ENCODE measurements at regions not wholly inside any gene's neighbourhood (a gene's known extent, or its start where the extent isn't known, plus 50 kb on each side); places are given as distances from the start of the nearest gene placed in this dataset.

DNA sequence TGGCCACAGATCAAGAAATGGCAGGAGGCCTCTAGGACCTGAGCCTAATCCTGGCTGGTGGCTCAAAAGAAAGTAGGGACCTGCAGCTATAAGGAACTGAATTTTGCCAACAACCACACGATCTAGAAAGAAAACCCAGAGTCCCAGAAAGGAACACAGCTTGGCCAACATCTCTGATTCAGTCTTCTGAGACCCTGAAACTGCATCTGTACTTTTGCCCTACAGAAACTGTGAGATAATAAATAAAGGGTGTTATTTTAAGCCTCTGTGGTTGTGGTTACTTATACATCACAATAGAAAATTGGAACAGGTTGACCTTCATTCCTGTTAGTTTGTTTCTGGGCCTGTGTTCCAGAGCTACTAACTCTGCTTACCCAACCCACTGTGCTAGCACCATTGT lies 356.8 kb upstream of the ST6GAL2 start:
- Histone ChIP-seq H3K4me2 (no peak overlapping the region), H3K4me1 (ENCODE audit: control insufficient read depth in 1 of 2, insufficient read depth in 2 of 2, low read depth in 1 of 2, low read length in 1 of 2) (no peaks in the 10 kb centered on the region), H3K9me3 (no peaks in the 10 kb centered on the region), H3K27me3 (ENCODE audit: insufficient read depth) (no peaks in the 10 kb centered on the region), H4K20me1 (ENCODE audit: insufficient read depth) (no peaks in the 10 kb centered on the region), H3K27ac (ENCODE audit: low read depth in 2 of 2, low read length in 1 of 2) (no peak overlapping the region), H3K9ac (no peak overlapping the region), H3K4me3 (ENCODE audit: low read depth in 2 of 2, low read length in 1 of 2) (no peak overlapping the region), H3K36me3 (replicated peaks in 1 of 2; ENCODE audit: control insufficient read depth in 1 of 2, insufficient read depth in 2 of 2, low read length in 1 of 2) (no peaks in the 10 kb centered on the region), H2AFZ (ENCODE audit: low read depth) (no peak overlapping the region), H3F3A (replicated peaks; ENCODE audit: insufficient read depth) (no peaks in the 10 kb centered on the region), H3K79me2 (ENCODE audit: insufficient read depth) (no peaks in the 10 kb centered on the region), H3K9me2 (no peaks in the 10 kb centered on the region)
- ChIA-PET CTCF (no interaction called here), POLR2A (no interaction called here)
- 6% methylated on average over 1 of the region's 1 CpG for WGBS (ENCODE audit: low lambda C conversion rate)
- DNase-seq: no peak
- TF ChIP-seq MEF2A (IDR thresholded peaks at IDR 0.05; ENCODE audit: borderline replicate concordance, low read depth): no peak

- ChIA-PET POLR2A (no interaction called here), CTCF (no interaction called here)
- no peaks in the 10 kb centered on the region for H3K9me3 ChIP-seq
- H3F3A ChIP-seq (replicated peaks; ENCODE audit: insufficient read depth): no peaks in the 10 kb centered on the region
- no peaks in the 10 kb centered on the region for H3K79me2 ChIP-seq (ENCODE audit: insufficient read depth)
- no peaks in the 10 kb centered on the region for H3K9me2 ChIP-seq
- H2AFZ ChIP-seq (ENCODE audit: low read depth): no peak overlapping the region
- WGBS (ENCODE audit: low lambda C conversion rate): no CpG with 5 or more reads among the region's 1 CpG
- H3K27ac ChIP-seq (ENCODE audit: low read depth in 2 of 2, low read length in 1 of 2): no peak overlapping the region
- no peaks in the 10 kb centered on the region for H4K20me1 ChIP-seq (ENCODE audit: insufficient read depth)
- no peak overlapping the region for H3K4me3 ChIP-seq (ENCODE audit: low read depth in 2 of 2, low read length in 1 of 2)
- no peaks in the 10 kb centered on the region for H3K36me3 ChIP-seq (replicated peaks in 1 of 2; ENCODE audit: control insufficient read depth in 1 of 2, insufficient read depth in 2 of 2, low read length in 1 of 2)
- H3K9ac ChIP-seq: no peak overlapping the region
- DNase-seq: no peak
- H3K4me2 ChIP-seq: no peak overlapping the region
- no peaks in the 10 kb centered on the region for H3K27me3 ChIP-seq (ENCODE audit: insufficient read depth)
- TF ChIP-seq JUND (IDR thresholded peaks at IDR 0.05): no peak
- no peak for TF ChIP-seq NRF1 (IDR thresholded peaks at IDR 0.05; ENCODE audit: low read depth, low read length)
- TF ChIP-seq, protein P1, sequence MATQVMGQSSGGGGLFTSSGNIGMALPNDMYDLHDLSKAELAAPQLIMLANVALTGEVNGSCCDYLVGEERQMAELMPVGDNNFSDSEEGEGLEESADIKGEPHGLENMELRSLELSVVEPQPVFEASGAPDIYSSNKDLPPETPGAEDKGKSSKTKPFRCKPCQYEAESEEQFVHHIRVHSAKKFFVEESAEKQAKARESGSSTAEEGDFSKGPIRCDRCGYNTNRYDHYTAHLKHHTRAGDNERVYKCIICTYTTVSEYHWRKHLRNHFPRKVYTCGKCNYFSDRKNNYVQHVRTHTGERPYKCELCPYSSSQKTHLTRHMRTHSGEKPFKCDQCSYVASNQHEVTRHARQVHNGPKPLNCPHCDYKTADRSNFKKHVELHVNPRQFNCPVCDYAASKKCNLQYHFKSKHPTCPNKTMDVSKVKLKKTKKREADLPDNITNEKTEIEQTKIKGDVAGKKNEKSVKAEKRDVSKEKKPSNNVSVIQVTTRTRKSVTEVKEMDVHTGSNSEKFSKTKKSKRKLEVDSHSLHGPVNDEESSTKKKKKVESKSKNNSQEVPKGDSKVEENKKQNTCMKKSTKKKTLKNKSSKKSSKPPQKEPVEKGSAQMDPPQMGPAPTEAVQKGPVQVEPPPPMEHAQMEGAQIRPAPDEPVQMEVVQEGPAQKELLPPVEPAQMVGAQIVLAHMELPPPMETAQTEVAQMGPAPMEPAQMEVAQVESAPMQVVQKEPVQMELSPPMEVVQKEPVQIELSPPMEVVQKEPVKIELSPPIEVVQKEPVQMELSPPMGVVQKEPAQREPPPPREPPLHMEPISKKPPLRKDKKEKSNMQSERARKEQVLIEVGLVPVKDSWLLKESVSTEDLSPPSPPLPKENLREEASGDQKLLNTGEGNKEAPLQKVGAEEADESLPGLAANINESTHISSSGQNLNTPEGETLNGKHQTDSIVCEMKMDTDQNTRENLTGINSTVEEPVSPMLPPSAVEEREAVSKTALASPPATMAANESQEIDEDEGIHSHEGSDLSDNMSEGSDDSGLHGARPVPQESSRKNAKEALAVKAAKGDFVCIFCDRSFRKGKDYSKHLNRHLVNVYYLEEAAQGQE (IDR thresholded peaks at IDR 0.05; ENCODE audit: low read depth, low read length): no peak
- no peak for TF ChIP-seq FOSL2 (IDR thresholded peaks at IDR 0.05; ENCODE audit: borderline replicate concordance, low read depth)
- no peak for TF ChIP-seq SMC3 (IDR thresholded peaks at IDR 0.05; ENCODE audit: low read depth, low read length)
- no peak for TF ChIP-seq RCOR1 (IDR thresholded peaks at IDR 0.05; ENCODE audit: low read length)
- no peak for TF ChIP-seq MXI1 (IDR thresholded peaks at IDR 0.05; ENCODE audit: low read depth, low read length)
- no peak for TF ChIP-seq RAD21 (IDR thresholded peaks at IDR 0.05; ENCODE audit: low read length)
- TF ChIP-seq TAF1 (IDR thresholded peaks at IDR 0.05; ENCODE audit: borderline replicate concordance, low read depth, low read length): no peak
- no peak for TF ChIP-seq FOXJ3 (CRISPR knock-in tag; IDR thresholded peaks at IDR 0.05)
- TF ChIP-seq NFIC (IDR thresholded peaks at IDR 0.05; ENCODE audit: borderline replicate concordance): no peak
- TF ChIP-seq EP300 (IDR thresholded peaks at IDR 0.05; ENCODE audit: borderline replicate concordance in 1 of 2, low read depth in 1 of 2, low read length in 1 of 2): no peak
- TF ChIP-seq GABPA (IDR thresholded peaks at IDR 0.05; ENCODE audit: low read depth): no peak
- no peak for TF ChIP-seq EZH2phosphoT487 (IDR thresholded peaks at IDR 0.05; ENCODE audit: borderline replicate concordance, low read depth)
- TF ChIP-seq USF1 (IDR thresholded peaks at IDR 0.05; ENCODE audit: borderline replicate concordance, low read depth): no peak
- TF ChIP-seq POLR2AphosphoS5 (IDR thresholded peaks at IDR 0.05; ENCODE audit: low read depth, low read length): no peak
- no peak for TF ChIP-seq FOXM1 (IDR thresholded peaks at IDR 0.05; ENCODE audit: low read depth)
- TF ChIP-seq, protein P2, sequence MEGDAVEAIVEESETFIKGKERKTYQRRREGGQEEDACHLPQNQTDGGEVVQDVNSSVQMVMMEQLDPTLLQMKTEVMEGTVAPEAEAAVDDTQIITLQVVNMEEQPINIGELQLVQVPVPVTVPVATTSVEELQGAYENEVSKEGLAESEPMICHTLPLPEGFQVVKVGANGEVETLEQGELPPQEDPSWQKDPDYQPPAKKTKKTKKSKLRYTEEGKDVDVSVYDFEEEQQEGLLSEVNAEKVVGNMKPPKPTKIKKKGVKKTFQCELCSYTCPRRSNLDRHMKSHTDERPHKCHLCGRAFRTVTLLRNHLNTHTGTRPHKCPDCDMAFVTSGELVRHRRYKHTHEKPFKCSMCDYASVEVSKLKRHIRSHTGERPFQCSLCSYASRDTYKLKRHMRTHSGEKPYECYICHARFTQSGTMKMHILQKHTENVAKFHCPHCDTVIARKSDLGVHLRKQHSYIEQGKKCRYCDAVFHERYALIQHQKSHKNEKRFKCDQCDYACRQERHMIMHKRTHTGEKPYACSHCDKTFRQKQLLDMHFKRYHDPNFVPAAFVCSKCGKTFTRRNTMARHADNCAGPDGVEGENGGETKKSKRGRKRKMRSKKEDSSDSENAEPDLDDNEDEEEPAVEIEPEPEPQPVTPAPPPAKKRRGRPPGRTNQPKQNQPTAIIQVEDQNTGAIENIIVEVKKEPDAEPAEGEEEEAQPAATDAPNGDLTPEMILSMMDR (IDR thresholded peaks at IDR 0.05): no peak
- no peaks in the 10 kb centered on the region for H3K4me1 ChIP-seq (ENCODE audit: control insufficient read depth in 1 of 2, insufficient read depth in 2 of 2, low read depth in 1 of 2, low read length in 1 of 2)
These were observed 363.0 kb upstream of the ST6GAL2 start for GRCh38 chr2:107248932-107249331.

All from SK-N-SH (cell line).